NCI-H146 (cell line): ENCODE measurements at regions not wholly inside any gene's neighbourhood (a gene's known extent, or its start where the extent isn't known, plus 50 kb on each side); places are given as distances from the start of the nearest gene placed in this dataset.

Experiments used
- DNase-seq: peaks from one replicate; lab custom pipeline; 2025; lab: John Stamatoyannopoulos, UW

- DNase-seq = peak; percentile 24
These were observed 77.1 kb upstream of the ATP11B start for GRCh38 chr3:182716114-182716688.

DNA sequence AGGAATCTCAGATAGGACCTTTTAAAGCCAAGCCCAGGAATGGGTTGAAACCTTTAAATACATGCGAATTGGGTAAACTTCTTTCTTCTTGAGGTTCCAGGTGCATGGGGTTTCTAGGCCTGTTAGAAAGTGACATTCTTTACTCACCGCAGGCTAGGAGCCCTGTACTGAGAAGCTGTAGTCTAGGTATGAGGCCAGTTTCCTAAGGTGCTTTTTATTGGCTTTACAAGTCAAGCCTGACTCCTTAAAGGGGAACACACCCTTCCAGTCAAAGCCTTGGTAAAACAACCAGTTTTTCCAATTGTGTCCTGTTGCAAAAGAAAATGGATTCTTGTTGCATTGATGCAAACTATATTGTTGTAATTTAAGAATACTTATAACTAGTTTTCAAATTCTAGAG, 76.1 kb upstream of the ATP11B start:
- DNase-seq = no peak

DNA sequence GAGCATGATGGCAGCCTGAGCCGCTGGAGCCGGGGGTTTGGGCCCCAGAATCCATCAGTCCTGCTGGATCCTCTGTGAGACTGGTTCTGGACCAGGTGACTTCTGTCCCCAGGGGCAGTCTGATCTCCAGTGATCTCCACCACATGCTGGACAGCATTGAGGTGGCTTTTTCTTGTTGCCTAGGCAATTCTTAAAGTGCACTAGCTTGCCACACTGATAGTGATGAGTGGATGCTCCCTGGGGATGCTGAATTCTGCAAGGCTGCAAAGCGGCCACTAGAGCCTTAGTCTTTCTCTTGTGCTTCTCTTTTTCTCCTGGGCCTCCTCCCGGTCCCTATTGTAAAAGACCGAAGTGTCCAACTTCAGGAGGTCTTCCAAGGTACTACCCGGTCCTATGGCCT, 70.4 kb upstream of the ATP11B start:
- DNase-seq = no peak

DNA sequence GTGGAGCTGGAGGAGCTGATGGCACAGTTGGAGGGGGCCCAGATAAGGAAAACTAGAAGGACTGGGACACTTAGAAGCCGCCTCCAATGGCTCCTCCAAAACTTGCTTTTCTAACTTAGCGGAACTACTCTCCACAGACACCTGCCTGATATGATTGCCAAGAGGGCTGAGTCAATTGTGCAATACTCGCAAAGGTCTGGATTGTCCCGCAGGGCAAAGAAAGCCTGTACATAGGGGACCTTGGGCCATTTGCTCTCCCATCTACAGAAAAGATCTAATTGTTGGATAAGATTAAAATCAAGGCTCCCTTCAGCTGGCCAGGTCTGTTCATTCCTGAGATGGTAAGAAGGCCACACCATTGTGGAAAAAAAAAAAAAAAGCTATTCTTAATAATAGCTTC, 69.7 kb upstream of the ATP11B start:
- DNase-seq = no peak

- no peak for DNase-seq
These were observed 67.7 kb upstream of the ATP11B start for GRCh38 chr3:182725372-182726251.

GRCh38 chr3:182726258-182727142, 66.8 kb upstream of the ATP11B start:
- DNase-seq = no peak

GRCh38 chr3:182728238-182728637, 65.1 kb upstream of the ATP11B start:
- no peak for DNase-seq

DNA sequence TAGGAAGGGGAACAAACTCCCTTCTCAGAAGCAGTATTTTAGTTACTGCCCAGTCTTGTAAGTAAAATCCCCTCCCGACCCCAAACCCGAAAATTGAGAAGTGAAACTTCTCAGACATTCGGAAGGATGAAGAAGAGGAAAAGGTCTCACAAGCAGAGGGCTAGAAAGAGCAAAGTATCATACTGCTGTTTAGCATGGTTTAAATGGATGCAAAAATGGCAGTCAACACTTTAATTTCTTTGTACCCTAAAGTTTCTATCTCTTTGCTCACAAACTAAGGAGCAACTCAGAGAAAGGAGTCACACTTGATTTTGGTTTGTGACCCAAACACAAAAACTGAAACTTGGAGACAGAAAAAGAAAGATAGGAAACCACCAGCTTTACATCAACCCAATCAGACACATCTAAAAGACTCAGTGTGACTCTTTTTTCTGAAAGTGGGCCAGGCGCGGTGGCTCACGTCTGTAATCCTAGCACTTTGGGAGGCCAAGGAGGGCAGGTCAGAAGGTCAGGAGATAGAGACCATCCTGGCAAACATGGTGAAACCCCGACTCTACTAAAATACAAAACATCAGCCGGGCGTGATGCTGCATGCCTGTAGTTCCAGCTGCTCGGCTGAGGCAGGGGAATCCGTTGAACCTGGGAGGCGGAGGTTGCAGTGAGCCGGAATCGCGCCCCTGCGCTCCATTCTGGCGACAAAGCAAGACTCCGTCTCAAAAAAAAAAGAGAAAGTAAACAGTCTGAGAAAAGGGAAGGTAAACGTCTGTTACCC, 63.2 kb upstream of the ATP11B start:
- DNase-seq = no peak

DNA sequence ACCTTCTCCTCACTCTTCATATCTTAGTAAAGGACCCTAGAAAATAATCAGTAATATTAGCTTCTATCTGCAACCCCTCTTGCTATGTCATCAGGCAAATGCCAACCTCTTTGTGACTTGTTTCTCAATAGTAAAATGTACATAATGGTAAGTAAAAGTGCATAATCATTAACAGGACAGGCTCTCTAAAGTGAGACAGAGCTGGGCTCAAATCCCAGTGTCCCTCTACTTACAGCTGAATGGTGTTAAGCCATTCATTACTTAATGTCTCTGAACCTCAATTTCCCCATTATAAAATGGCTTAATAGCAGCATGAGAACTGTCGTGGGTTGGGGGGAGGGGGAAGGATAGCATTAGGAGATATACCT, 62.6 kb upstream of the ATP11B start:
- DNase-seq = no peak

GRCh38 chr3:182731764-182732163, 61.5 kb upstream of the ATP11B start:
- DNase-seq = no peak

DNA sequence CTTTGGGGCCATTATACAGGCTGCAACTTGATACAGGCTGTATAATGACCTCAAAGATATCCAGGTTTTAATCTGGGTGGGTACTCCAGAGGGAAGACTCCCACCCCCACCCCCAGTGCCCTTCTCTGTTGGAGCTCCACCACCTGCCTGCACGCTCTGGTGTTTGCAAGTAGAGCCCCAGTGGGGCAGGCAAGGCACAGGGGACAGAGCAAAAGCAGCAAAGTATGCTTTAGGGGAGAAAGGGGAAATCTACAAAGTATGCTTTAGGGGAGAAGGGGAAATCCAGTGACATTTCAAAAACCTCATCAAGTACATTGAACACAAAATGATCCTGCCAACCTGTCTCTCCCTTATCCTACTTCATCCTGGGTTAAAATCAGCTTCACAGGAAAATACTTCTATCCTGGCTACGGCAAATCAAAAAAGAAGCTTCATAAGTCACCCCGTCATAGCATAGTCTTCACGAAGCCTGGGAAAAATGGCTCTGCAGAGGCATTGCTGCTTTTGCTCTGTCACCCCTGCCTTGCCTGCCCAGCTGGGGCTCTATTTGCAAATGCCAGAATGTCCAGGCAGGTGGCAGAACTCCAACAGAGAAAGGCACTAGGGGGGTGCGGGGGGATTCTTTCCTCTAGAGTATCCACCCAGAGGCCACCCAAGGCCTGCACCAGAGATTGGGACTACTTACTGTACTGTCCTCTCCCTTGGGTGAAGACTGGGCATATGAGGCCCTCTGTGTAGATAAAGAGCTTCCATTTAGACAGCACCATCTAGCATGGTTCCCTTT, 60.9 kb upstream of the ATP11B start:
- DNase-seq = peak; percentile 77

GRCh38 chr3:182735672-182736071, 57.6 kb upstream of the ATP11B start:
- no peak for DNase-seq

DNA sequence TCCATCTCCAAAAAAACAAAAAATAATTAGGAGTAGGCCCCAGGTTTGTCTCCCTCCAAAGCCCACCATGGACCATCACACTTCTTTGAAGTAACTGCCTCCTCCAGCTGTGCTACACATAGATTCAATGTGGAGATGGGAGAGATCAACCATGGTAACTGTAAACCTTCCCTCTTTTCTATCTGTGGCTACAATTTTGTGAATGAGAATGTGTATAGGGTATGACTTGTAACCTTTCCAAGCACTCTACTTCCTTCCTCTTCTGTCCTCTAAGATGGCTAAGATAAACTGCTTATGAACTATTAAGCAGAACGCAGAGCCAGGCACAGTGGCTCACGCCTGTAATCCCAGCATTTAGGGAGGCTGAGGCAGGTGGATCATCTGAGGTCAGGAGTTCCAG, 55.5 kb upstream of the ATP11B start:
- DNase-seq = no peak

GRCh38 chr3:182738583-182739411, 54.5 kb upstream of the ATP11B start:
- peak; percentile 36 for DNase-seq

GRCh38 chr3:182739619-182740018, 53.7 kb upstream of the ATP11B start:
- DNase-seq = peak; percentile 91

DNA sequence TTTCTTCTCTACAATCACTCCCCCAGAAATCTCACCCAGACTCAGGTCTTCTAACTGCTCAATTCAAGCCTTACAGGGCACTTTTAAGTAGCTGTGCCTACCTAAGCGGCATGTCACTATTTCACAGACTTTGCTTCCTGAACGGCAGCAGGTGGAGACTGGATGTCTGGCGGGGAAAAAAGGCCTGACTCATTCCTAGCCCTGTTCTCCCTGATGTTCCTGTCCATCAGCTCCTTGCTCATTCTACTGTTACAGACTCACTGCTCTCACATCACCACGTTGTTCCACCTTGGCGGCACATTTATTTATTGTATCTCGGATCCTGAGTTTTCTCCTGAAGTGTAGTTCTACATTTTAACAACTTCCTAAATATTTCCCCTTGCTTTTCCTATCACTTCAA, 52.6 kb upstream of the ATP11B start:
- peak; percentile 81 for DNase-seq

GRCh38 chr3:182741214-182741613, 52.1 kb upstream of the ATP11B start:
- no peak for DNase-seq
